PC-3 (cell line): ENCODE measurements at regions not wholly inside any gene's neighbourhood (a gene's known extent, or its start where the extent isn't known, plus 50 kb on each side); places are given as distances from the start of the nearest gene placed in this dataset.

Experiments used
- ATAC-seq: fragments of 200-7000 bp; cut with Tn5 transposase; 2 replicates; pipeline ENCODE4 v1.9.1; 2020; ENCODE audit warnings: mild to moderate bottlenecking, moderate library complexity
- BruUV-seq: library from RNA; stranded (reverse); fragments of 400-500 nt; replicated peaks from 2 replicates; lab custom pipeline; 2021; lab: Mats Ljungman, UMichigan
- CTCF ChIA-PET: fragments of 300-600 bp; sonication (Branson Sonifier 250); formaldehyde crosslinking; loops from one replicate; lab custom pipeline; 2022; ENCODE audit warnings: antibody characterized with exemption; lab: Charles Lee
- POLR2A ChIA-PET: fragments of 300-600 bp; sonication (Branson Sonifier 250); formaldehyde crosslinking; loops from one replicate; lab custom pipeline; 2022; ENCODE audit warnings: antibody characterized with exemption; ENCODE audit not compliant: unreplicated experiment; lab: Charles Lee
- DNase-seq: peaks from one replicate; pipeline ENCODE4 v3.0.0-alpha.2; 2015
- H2AFZ ChIP-seq: fragments of 300-600 bp; sonication (generic); 2 replicates; pipeline ENCODE4 v1.6.0; 2016; ENCODE audit warnings: antibody characterized with exemption, low read length
- H3F3A ChIP-seq: fragments of 300-600 bp; sonication (generic); one replicate; pipeline ENCODE4 v1.6.0; 2017; ENCODE audit warnings: antibody characterized with exemption, low read length, control low read depth, mild to moderate bottlenecking; ENCODE audit not compliant: unreplicated experiment
- H3K27ac ChIP-seq: fragments of 300-600 bp; sonication (generic); 2 replicates; pipeline ENCODE4 v1.5.1; 2016; ENCODE audit warnings: mild to moderate bottlenecking, low read length
- H3K27me3 ChIP-seq: fragments of 300-600 bp; sonication (generic); 2 replicates; pipeline ENCODE4 v1.6.1; 2016; ENCODE audit warnings: low read length, mixed read lengths
- H3K36me3 ChIP-seq: fragments of 300-600 bp; sonication (generic); 2 replicates; pipeline ENCODE4 v1.6.1; 2016; ENCODE audit warnings: low read depth, mixed run types, low read length, mixed read lengths
- H3K4me1 ChIP-seq: fragments of 300-600 bp; sonication (generic); 2 replicates; pipeline ENCODE4 v1.5.1; 2016; ENCODE audit warnings: low read length; ENCODE audit not compliant: insufficient read depth
- H3K4me2 ChIP-seq: fragments of 300-600 bp; sonication (generic); 2 replicates; pipeline ENCODE4 v1.6.0; 2016; ENCODE audit warnings: low read length
- H3K4me3 ChIP-seq: fragments of 300-600 bp; sonication (generic); 2 replicates; pipeline ENCODE4 v1.5.1; 2016; ENCODE audit warnings: mild to moderate bottlenecking, low read length, mixed read lengths
- H3K79me2 ChIP-seq: fragments of 300-600 bp; sonication (generic); 2 replicates; pipeline ENCODE4 v1.6.1; 2017; ENCODE audit warnings: low read length, mixed read lengths
- H3K9ac ChIP-seq: fragments of 300-600 bp; sonication (generic); 2 replicates; pipeline ENCODE4 v1.6.0; 2016; ENCODE audit warnings: mild to moderate bottlenecking, low read length
- H3K9me2 ChIP-seq: fragments of 300-600 bp; sonication (generic); replicated peaks from 2 replicates; pipeline ENCODE4 v1.6.1; 2016; ENCODE audit warnings: mixed run types, low read length, mixed read lengths
- H3K9me3 ChIP-seq: fragments of 300-600 bp; sonication (generic); 2 replicates; pipeline ENCODE4 v1.6.1; 2016; ENCODE audit warnings: low read length, mixed read lengths
- H4K20me1 ChIP-seq: fragments of 300-600 bp; sonication (generic); 2 replicates; pipeline ENCODE4 v1.6.1; 2016; ENCODE audit warnings: low read length, mixed read lengths
- EZH2 ChIP-seq: fragments of 300-600 bp; sonication (generic); IDR thresholded peaks from one replicate; pipeline ENCODE4 v1.6.1; 2017; ENCODE audit warnings: antibody characterized with exemption, mild to moderate bottlenecking, low read length; ENCODE audit not compliant: unreplicated experiment
- EZH2phosphoT487 ChIP-seq: fragments of 300-600 bp; sonication (generic); IDR thresholded peaks from 2 replicates; pipeline ENCODE4 v1.6.1; 2018; ENCODE audit warnings: mild to moderate bottlenecking, antibody characterized with exemption, low read length, borderline replicate concordance
- intact Hi-C: fragments of 100-400 bp; cut with micrococcal nuclease; formaldehyde crosslinking; loops from 2 replicates; pipeline ENCODE4 v1.9.0; 2023
- TF ChIP-seq, protein P1 (sequence below): fragments of 300-600 bp; sonication (generic); conservative IDR thresholded peaks from 2 replicates; pipeline ENCODE4 v1.5.1; 2017; ENCODE audit warnings: antibody characterized with exemption, low read depth, mild to moderate bottlenecking, low read length

DNA sequence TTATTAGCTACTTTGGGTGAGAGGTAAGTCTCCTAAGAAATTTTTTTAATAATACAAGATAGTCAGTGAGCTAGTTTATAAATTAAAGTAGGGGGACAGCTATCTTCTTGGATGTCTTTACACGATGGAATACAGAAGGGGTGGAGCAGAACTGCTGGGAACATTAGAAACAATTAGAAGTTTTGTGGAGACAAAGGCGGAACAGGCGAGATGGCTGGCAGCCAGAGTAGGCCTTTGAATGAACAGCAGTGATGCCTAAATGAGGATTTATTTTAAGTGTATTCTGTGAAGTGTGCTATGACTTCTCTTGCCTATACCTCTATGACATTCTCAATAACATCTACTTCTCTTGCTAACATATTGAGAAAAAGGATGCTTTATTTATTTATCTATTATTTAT lies 1345.3 kb upstream of the SEL1L start:
- ATAC-seq (no peak), DNase-seq (no peak)
- no TSS peak for BruUV-seq
- TF ChIP-seq EZH2phosphoT487 (no peak), EZH2 (no peak)
- TF ChIP-seq, protein P1, sequence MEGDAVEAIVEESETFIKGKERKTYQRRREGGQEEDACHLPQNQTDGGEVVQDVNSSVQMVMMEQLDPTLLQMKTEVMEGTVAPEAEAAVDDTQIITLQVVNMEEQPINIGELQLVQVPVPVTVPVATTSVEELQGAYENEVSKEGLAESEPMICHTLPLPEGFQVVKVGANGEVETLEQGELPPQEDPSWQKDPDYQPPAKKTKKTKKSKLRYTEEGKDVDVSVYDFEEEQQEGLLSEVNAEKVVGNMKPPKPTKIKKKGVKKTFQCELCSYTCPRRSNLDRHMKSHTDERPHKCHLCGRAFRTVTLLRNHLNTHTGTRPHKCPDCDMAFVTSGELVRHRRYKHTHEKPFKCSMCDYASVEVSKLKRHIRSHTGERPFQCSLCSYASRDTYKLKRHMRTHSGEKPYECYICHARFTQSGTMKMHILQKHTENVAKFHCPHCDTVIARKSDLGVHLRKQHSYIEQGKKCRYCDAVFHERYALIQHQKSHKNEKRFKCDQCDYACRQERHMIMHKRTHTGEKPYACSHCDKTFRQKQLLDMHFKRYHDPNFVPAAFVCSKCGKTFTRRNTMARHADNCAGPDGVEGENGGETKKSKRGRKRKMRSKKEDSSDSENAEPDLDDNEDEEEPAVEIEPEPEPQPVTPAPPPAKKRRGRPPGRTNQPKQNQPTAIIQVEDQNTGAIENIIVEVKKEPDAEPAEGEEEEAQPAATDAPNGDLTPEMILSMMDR: no peak
- Histone ChIP-seq H3K9ac (no peak overlapping the region), H3K9me3 (0 out of 2 replicates have a peak, but pooled peaks cover 12% of the 10 kb centered on the region), H2AFZ (no peak overlapping the region), H3K27ac (no peak overlapping the region), H3K4me1 (no peaks in the 10 kb centered on the region), H3K27me3 (no peaks in the 10 kb centered on the region), H3K36me3 (no peaks in the 10 kb centered on the region), H3K4me3 (no peak overlapping the region), H3K79me2 (no peaks in the 10 kb centered on the region), H3K4me2 (no peak overlapping the region), H3K9me2 (no peaks in the 10 kb centered on the region), H4K20me1 (no peaks in the 10 kb centered on the region), H3F3A (no peaks in the 10 kb centered on the region)
- POLR2A ChIA-PET: no interaction called here
- intact Hi-C loops: no loop called here
- CTCF ChIA-PET: no interaction called here

DNA sequence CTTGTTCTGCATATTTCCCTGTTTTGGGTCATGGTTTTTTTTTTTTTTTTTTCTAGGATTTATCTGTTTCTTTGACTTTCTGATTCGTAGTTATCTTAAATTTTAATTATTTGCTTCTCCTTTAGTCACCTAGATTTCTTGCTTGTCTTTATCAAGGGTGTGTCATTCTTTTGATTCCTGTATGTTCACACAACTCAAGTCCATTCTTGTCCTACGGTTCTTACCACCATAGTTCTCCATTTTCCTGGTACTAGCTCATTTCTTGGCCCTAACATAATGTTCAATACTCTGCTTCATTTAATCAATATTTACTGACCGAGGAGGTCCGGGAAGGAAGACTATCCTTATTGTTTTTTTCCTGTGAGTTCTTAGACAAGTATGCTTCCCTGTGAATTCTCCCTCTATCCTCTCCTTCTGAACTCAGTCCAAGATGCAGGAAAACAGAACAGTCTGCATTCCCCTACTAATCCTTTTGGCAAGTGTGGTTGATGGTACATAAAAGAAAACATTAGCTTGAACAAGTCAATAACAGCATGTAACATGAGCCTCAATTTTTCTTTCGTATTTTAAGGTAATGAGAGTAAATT lies 1346.4 kb upstream of the SEL1L start:
- Histone ChIP-seq H3K9me3 (0 out of 2 replicates have a peak, but pooled peaks cover 12% of the 10 kb centered on the region), H3K4me3 (no peak overlapping the region), H3K27ac (no peak overlapping the region), H3K4me2 (no peak overlapping the region), H4K20me1 (no peaks in the 10 kb centered on the region), H3K9ac (no peak overlapping the region), H3F3A (no peaks in the 10 kb centered on the region), H3K4me1 (no peaks in the 10 kb centered on the region), H3K9me2 (no peaks in the 10 kb centered on the region), H2AFZ (no peak overlapping the region), H3K79me2 (no peaks in the 10 kb centered on the region), H3K27me3 (no peaks in the 10 kb centered on the region), H3K36me3 (no peaks in the 10 kb centered on the region)
- CTCF ChIA-PET: no interaction called here
- intact Hi-C loops: no loop called here
- no peak for ATAC-seq
- no peak for TF ChIP-seq EZH2phosphoT487
- TF ChIP-seq, protein P1: no peak
- no peak for TF ChIP-seq EZH2
- DNase-seq: no peak
- POLR2A ChIA-PET: no interaction called here
- BruUV-seq: no TSS peak

DNA sequence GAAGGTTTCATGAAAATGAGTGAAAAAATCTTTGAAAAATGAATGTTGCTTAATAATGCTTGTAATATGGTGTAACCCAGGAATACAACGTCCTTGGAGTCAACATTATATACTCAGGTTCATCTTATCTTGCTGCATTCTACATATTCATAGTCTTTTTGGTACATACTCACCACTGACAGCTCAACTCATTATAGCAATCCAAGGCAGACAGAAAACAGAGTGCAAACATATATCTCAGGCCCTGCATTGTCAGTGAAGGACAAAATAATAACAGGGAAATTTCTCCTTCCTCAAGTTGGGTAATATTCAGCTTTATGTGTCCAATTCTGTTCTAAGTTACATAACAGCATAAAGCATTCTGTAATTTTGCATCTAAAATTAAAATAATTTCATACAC lies 1353.0 kb upstream of the SEL1L start:
- no TSS peak for BruUV-seq
- Histone ChIP-seq H3K4me3 (no peak overlapping the region), H3K9ac (no peak overlapping the region), H4K20me1 (no peaks in the 10 kb centered on the region), H3F3A (no peaks in the 10 kb centered on the region), H3K27me3 (no peaks in the 10 kb centered on the region), H3K4me2 (no peak overlapping the region), H3K4me1 (no peaks in the 10 kb centered on the region), H3K36me3 (no peaks in the 10 kb centered on the region), H2AFZ (no peak overlapping the region), H3K27ac (no peak overlapping the region), H3K9me3 (no peaks in the 10 kb centered on the region), H3K9me2 (no peaks in the 10 kb centered on the region), H3K79me2 (no peaks in the 10 kb centered on the region)
- CTCF ChIA-PET: no interaction called here
- ATAC-seq: no peak
- TF ChIP-seq, protein P1: no peak
- no peak for TF ChIP-seq EZH2phosphoT487
- no peak for TF ChIP-seq EZH2
- POLR2A ChIA-PET: no interaction called here
- DNase-seq: no peak
- intact Hi-C loops: no loop called here
